ENCODE measurements at regions not wholly inside any gene's neighbourhood (a gene's known extent, or its start where the extent isn't known, plus 50 kb on each side); places are given as distances from the start of the nearest gene placed in this dataset.

GRCh38 chr5:143730112-143730801, 81.7 kb upstream of the HMHB1 start:
- DNase-seq (ENCODE audit: low spot score) = no peak

GRCh38 chr5:143729334-143729946, 82.5 kb upstream of the HMHB1 start:
- no peak for DNase-seq (ENCODE audit: low spot score)

GRCh38 chr5:143723159-143723558, 88.8 kb upstream of the HMHB1 start:
- DNase-seq (ENCODE audit: low spot score) = no peak

- no peak for DNase-seq (ENCODE audit: low spot score)
Measured at GRCh38 chr5:143721925-143722324, 90.0 kb upstream of the HMHB1 start.

GRCh38 chr5:143720689-143721088, 91.3 kb upstream of the HMHB1 start:
- DNase-seq (ENCODE audit: low spot score) = no peak

- no peak for DNase-seq (ENCODE audit: low spot score)
Measured at GRCh38 chr5:143717400-143717799, 94.6 kb upstream of the HMHB1 start.

- DNase-seq (ENCODE audit: low spot score) = no peak
Measured at GRCh38 chr5:143716881-143717280, 95.1 kb upstream of the HMHB1 start.

- DNase-seq (ENCODE audit: low spot score) = no peak
Measured at GRCh38 chr5:143715616-143716015, 96.3 kb upstream of the HMHB1 start.

- no peak for DNase-seq (ENCODE audit: low spot score)
Measured at GRCh38 chr5:143714629-143715028, 97.3 kb upstream of the HMHB1 start.

GRCh38 chr5:143713047-143714003, 98.6 kb upstream of the HMHB1 start:
- no peak for DNase-seq (ENCODE audit: low spot score)

- no peak for DNase-seq (ENCODE audit: low spot score)
Measured at GRCh38 chr5:143708672-143709071, 103.3 kb upstream of the HMHB1 start.

- DNase-seq (ENCODE audit: low spot score) = no peak
Measured at GRCh38 chr5:143707806-143708205, 104.2 kb upstream of the HMHB1 start.

GRCh38 chr5:143705381-143705780, 106.6 kb upstream of the HMHB1 start:
- DNase-seq (ENCODE audit: low spot score) = no peak

GRCh38 chr5:143703659-143704058, 108.3 kb upstream of the HMHB1 start:
- DNase-seq (ENCODE audit: low spot score) = no peak

GRCh38 chr5:143701493-143701892, 110.5 kb upstream of the HMHB1 start:
- DNase-seq (ENCODE audit: low spot score) = no peak

GRCh38 chr5:143700994-143701393, 111.0 kb upstream of the HMHB1 start:
- no peak for DNase-seq (ENCODE audit: low spot score)

- no peak for DNase-seq (ENCODE audit: low spot score)
Measured at GRCh38 chr5:143699121-143699520, 112.8 kb upstream of the HMHB1 start.

- DNase-seq (ENCODE audit: low spot score) = no peak
Measured at GRCh38 chr5:143698574-143698973, 113.4 kb upstream of the HMHB1 start.

GRCh38 chr5:143696921-143697320, 115.0 kb upstream of the HMHB1 start:
- DNase-seq (ENCODE audit: low spot score) = no peak

- DNase-seq (ENCODE audit: low spot score) = no peak
Measured at GRCh38 chr5:143695941-143696340, 116.0 kb upstream of the HMHB1 start.

GRCh38 chr5:143695244-143695864, 116.6 kb upstream of the HMHB1 start:
- no peak for DNase-seq (ENCODE audit: low spot score)

GRCh38 chr5:143694357-143694756, 117.6 kb upstream of the HMHB1 start:
- no peak for DNase-seq (ENCODE audit: low spot score)

All from HT-29 (cell line).